Erythroblast (primary cell): ENCODE measurements at regions not wholly inside any gene's neighbourhood (a gene's known extent, or its start where the extent isn't known, plus 50 kb on each side); places are given as distances from the start of the nearest gene placed in this dataset.
"Not testable (repeated sequence)": the region's sequence is repeated elsewhere in the genome, so short reads cannot be mapped to it uniquely, and the experiment has no call there.

Experiments used
- DNase-seq, 2 experiments: peaks; one replicate each; lab custom pipeline; 2025; lab: John Stamatoyannopoulos, UW
- GATA1 ChIP-seq: IDR thresholded peaks from 2 replicates; pipeline ENCODE4 v1.6.1; 2011; ENCODE audit warnings: low read depth, mild to moderate bottlenecking, control low read depth, low read length, moderate library complexity
- POLR2A ChIP-seq: IDR thresholded peaks from 2 replicates; pipeline ENCODE4 v1.6.1; 2011; ENCODE audit warnings: mild to moderate bottlenecking, low read length

- TF ChIP-seq GATA1 (no peak), POLR2A (no peak)
- no peak for DNase-seq
Measured at GRCh38 chr7:93830141-93830925, 60.2 kb downstream of the TFPI2 start.

GRCh38 chr7:93828260-93828659 lies 62.3 kb downstream of the TFPI2 start:
- no peak for TF ChIP-seq GATA1
- TF ChIP-seq POLR2A: no peak
- DNase-seq: no peak

GRCh38 chr7:93823621-93824020 lies 66.9 kb downstream of the TFPI2 start:
- DNase-seq: no peak
- TF ChIP-seq POLR2A (no peak), GATA1 (no peak)

- DNase-seq: no peak
- TF ChIP-seq POLR2A: no peak
- TF ChIP-seq GATA1: no peak
Measured at GRCh38 chr7:93821463-93821862, 69.1 kb downstream of the TFPI2 start.

DNA sequence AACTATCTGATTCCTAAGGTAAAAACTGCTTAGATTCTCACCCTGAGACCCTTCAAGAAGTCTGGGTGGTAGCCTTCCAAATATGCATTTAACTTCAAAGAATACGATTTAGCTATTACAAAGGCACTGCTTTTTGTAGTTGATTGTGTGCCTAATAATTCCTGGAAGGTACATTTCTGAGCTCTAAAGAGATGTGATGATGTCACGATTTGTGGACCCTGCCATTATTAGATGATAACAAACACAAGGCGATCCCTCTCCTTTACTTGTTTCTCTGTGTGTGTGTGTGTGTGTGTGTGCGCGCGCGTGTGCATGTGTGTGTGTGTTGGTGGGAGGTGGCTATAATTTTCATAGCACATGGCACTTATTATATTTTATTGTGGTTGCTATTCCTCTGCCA lies 70.9 kb downstream of the TFPI2 start:
- no peak for TF ChIP-seq GATA1
- no peak for TF ChIP-seq POLR2A
- DNase-seq: no peak

GRCh38 chr7:93817526-93817925 lies 73.0 kb downstream of the TFPI2 start:
- TF ChIP-seq GATA1: no peak
- TF ChIP-seq POLR2A: no peak
- DNase-seq: no peak

- TF ChIP-seq GATA1: no peak
- TF ChIP-seq POLR2A: no peak
- no peak for DNase-seq
Measured at GRCh38 chr7:93817004-93817403, 73.5 kb downstream of the TFPI2 start.

GRCh38 chr7:93813514-93813913 lies 77.0 kb downstream of the TFPI2 start:
- DNase-seq: no peak
- TF ChIP-seq GATA1 (no peak), POLR2A (no peak)

GRCh38 chr7:93812061-93812460 lies 78.5 kb downstream of the TFPI2 start:
- DNase-seq: no peak
- TF ChIP-seq GATA1 (no peak), POLR2A (no peak)

DNA sequence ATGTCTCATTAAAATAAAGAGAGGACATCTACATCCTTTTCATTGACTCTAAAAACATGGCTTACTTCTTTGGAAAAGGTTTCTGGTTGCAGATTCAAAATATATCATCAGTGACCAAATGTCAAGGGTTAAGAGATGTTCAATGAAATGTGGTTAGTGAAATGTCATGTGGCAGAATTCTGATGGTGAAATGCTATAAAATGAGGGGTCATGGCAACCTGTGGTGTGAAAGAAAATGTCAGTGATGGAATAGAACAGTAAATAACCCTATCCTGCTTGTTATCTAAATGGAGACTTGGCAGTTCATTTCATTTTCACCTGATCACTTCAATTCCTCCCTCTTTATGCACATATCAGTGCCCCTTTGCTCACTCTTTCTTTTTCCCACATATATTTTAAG lies 79.4 kb downstream of the TFPI2 start:
- no peak for DNase-seq
- TF ChIP-seq GATA1 (no peak), POLR2A (no peak)

- no peak for DNase-seq
- no peak for TF ChIP-seq POLR2A
- no peak for TF ChIP-seq GATA1
Measured at GRCh38 chr7:93810561-93810960, 80.0 kb downstream of the TFPI2 start.

DNA sequence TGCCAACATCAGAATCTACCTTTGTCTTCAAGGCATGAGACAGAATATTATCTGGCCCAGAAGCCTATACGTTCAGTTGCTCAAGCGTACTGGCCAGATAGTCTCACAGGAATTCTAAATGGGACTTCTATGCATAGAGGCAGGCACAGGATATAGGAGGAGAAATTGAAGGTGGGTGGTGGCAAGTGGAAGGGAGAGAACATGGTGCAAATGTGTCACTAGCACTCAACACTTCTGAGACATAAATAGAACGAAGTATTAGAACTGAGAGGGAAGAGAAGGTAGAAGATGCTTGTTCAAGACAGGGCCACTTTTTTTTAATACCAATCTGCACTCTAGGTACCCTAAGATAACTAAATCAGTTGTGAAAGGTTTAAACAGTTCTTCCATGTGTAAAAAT lies 85.8 kb downstream of the TFPI2 start:
- DNase-seq: no peak
- TF ChIP-seq POLR2A: no peak
- TF ChIP-seq GATA1: no peak

GRCh38 chr7:93799750-93800357 lies 90.7 kb downstream of the TFPI2 start:
- DNase-seq: peak; percentile 2 to 9
- TF ChIP-seq GATA1: no peak
- no peak for TF ChIP-seq POLR2A

DNA sequence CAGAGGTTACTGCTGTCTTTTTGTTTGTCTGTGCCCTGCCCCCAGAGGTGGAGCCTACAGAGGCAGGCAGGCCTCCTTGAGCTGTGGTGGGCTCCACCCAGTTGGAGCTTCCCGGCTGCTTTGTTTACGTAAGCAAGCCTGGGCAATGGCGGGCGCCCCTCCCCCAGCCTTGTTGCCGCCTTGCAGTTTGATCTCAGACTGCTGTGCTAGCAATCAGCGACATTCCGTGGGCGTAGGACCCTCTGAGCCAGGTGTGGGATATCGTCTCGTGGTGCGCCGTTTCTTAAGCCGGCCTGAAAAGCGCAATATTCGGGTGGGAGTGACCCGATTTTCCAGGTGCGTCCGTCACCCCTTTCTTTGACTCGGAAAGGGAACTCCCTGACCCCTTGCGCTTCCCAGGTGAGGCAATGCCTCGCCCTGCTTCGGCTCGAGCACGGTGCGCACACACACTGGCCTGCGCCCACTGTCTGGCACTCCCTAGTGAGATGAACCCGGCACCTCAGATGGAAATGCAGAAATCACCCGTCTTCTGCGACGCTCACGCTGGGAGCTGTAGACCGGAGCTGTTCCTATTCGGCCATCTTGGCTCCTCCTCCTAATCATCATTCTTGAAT lies 97.4 kb downstream of the TFPI2 start:
- not testable (repeated sequence) for DNase-seq

- TF ChIP-seq GATA1 (no peak), POLR2A (no peak)
- DNase-seq: no peak
Measured at GRCh38 chr7:93779115-93779514, 111.4 kb downstream of the TFPI2 start.
